ENCODE measurements at regions not wholly inside any gene's neighbourhood (a gene's known extent, or its start where the extent isn't known, plus 50 kb on each side); places are given as distances from the start of the nearest gene placed in this dataset.

GRCh38 chr12:27907766-27908165 is 64.8 kb downstream of the PTHLH start:
- H3K9me3 Mint-ChIP-seq (ENCODE audit: insufficient read depth), result no peaks in the 10 kb centered on the region
- ChIA-PET POLR2A (no interaction called here), CTCF (no interaction called here)
- H3K36me3 Mint-ChIP-seq (ENCODE audit: low read depth), result no peaks in the 10 kb centered on the region
- H3K4me3 Mint-ChIP-seq, result no peak overlapping the region
- no peak overlapping the region for H3K27ac Mint-ChIP-seq
- no peak for DNase-seq
- peaks cover 8% of the 10 kb centered on the region for H3K27me3 Mint-ChIP-seq (ENCODE audit: low read depth)
- H3K4me1 Mint-ChIP-seq (ENCODE audit: low read depth), result no peaks in the 10 kb centered on the region
- no peak for ATAC-seq

GRCh38 chr12:27906658-27907473 is 65.7 kb downstream of the PTHLH start:
- no peaks in the 10 kb centered on the region for H3K9me3 Mint-ChIP-seq (ENCODE audit: insufficient read depth)
- no peaks in the 10 kb centered on the region for H3K4me1 Mint-ChIP-seq (ENCODE audit: low read depth)
- POLR2A ChIA-PET, result no interaction called here
- CTCF ChIA-PET, result no interaction called here
- no peak overlapping the region for H3K4me3 Mint-ChIP-seq
- ATAC-seq (no peak), DNase-seq (no peak)
- no peaks in the 10 kb centered on the region for H3K36me3 Mint-ChIP-seq (ENCODE audit: low read depth)
- no peak overlapping the region for H3K27ac Mint-ChIP-seq
- H3K27me3 Mint-ChIP-seq (ENCODE audit: low read depth), result peaks cover 8% of the 10 kb centered on the region

GRCh38 chr12:27906127-27906500 is 66.4 kb downstream of the PTHLH start:
- Mint-ChIP-seq H3K4me1 (ENCODE audit: low read depth) (no peaks in the 10 kb centered on the region), H3K27me3 (ENCODE audit: low read depth) (peaks cover 5% of the 10 kb centered on the region), H3K27ac (no peak overlapping the region), H3K4me3 (no peak overlapping the region), H3K9me3 (ENCODE audit: insufficient read depth) (no peaks in the 10 kb centered on the region), H3K36me3 (ENCODE audit: low read depth) (no peaks in the 10 kb centered on the region)
- ChIA-PET CTCF (no interaction called here), POLR2A (no interaction called here)
- DNase-seq (no peak), ATAC-seq (no peak)

- Mint-ChIP-seq H3K4me1 (ENCODE audit: low read depth) (no peaks in the 10 kb centered on the region), H3K27ac (no peak overlapping the region), H3K36me3 (ENCODE audit: low read depth) (no peaks in the 10 kb centered on the region), H3K27me3 (ENCODE audit: low read depth) (peaks cover 6% of the 10 kb centered on the region), H3K9me3 (ENCODE audit: insufficient read depth) (no peaks in the 10 kb centered on the region), H3K4me3 (no peak overlapping the region)
- ChIA-PET POLR2A (no interaction called here), CTCF (no interaction called here)
- ATAC-seq, result no peak
- no peak for DNase-seq
These were observed 67.0 kb downstream of the PTHLH start for GRCh38 chr12:27905285-27906126.

- POLR2A ChIA-PET, result no interaction called here
- no peaks in the 10 kb centered on the region for H3K4me1 Mint-ChIP-seq (ENCODE audit: low read depth)
- peaks cover 7% of the 10 kb centered on the region for H3K27me3 Mint-ChIP-seq (ENCODE audit: low read depth)
- no peak for DNase-seq
- no peaks in the 10 kb centered on the region for H3K36me3 Mint-ChIP-seq (ENCODE audit: low read depth)
- H3K27ac Mint-ChIP-seq, result no peak overlapping the region
- ATAC-seq, result no peak
- no peaks in the 10 kb centered on the region for H3K9me3 Mint-ChIP-seq (ENCODE audit: insufficient read depth)
- CTCF ChIA-PET, result no interaction called here
- H3K4me3 Mint-ChIP-seq, result no peak overlapping the region
These were observed 69.9 kb downstream of the PTHLH start for GRCh38 chr12:27902651-27903050.

- H3K4me1 Mint-ChIP-seq (ENCODE audit: low read depth), result no peaks in the 10 kb centered on the region
- H3K4me3 Mint-ChIP-seq, result no peak overlapping the region
- POLR2A ChIA-PET, result no interaction called here
- H3K36me3 Mint-ChIP-seq (ENCODE audit: low read depth), result no peaks in the 10 kb centered on the region
- DNase-seq (no peak), ATAC-seq (no peak)
- H3K27ac Mint-ChIP-seq, result no peak overlapping the region
- CTCF ChIA-PET, result no interaction called here
- peaks cover 7% of the 10 kb centered on the region for H3K27me3 Mint-ChIP-seq (ENCODE audit: low read depth)
- H3K9me3 Mint-ChIP-seq (ENCODE audit: insufficient read depth), result no peaks in the 10 kb centered on the region
These were observed 70.6 kb downstream of the PTHLH start for GRCh38 chr12:27901959-27902358.

GRCh38 chr12:27900920-27901879 is 71.3 kb downstream of the PTHLH start:
- no peak for DNase-seq
- CTCF ChIA-PET, result no interaction called here
- Mint-ChIP-seq H3K27me3 (ENCODE audit: low read depth) (peaks cover 7% of the 10 kb centered on the region), H3K36me3 (ENCODE audit: low read depth) (no peaks in the 10 kb centered on the region), H3K4me1 (ENCODE audit: low read depth) (no peaks in the 10 kb centered on the region), H3K27ac (no peak overlapping the region), H3K9me3 (ENCODE audit: insufficient read depth) (no peaks in the 10 kb centered on the region), H3K4me3 (no peak overlapping the region)
- POLR2A ChIA-PET, result no interaction called here
- ATAC-seq, result no peak

- no peak overlapping the region for H3K27ac Mint-ChIP-seq
- CTCF ChIA-PET, result no interaction called here
- peaks cover 12% of the 10 kb centered on the region for H3K27me3 Mint-ChIP-seq (ENCODE audit: low read depth)
- DNase-seq, result no peak
- no peaks in the 10 kb centered on the region for H3K36me3 Mint-ChIP-seq (ENCODE audit: low read depth)
- H3K4me3 Mint-ChIP-seq, result no peak overlapping the region
- H3K4me1 Mint-ChIP-seq (ENCODE audit: low read depth), result no peaks in the 10 kb centered on the region
- H3K9me3 Mint-ChIP-seq (ENCODE audit: insufficient read depth), result no peaks in the 10 kb centered on the region
- no peak for ATAC-seq
- POLR2A ChIA-PET, result no interaction called here
These were observed 73.3 kb downstream of the PTHLH start for GRCh38 chr12:27899151-27899661.

- no peaks in the 10 kb centered on the region for H3K9me3 Mint-ChIP-seq (ENCODE audit: insufficient read depth)
- ChIA-PET POLR2A (no interaction called here), CTCF (no interaction called here)
- peaks cover 12% of the 10 kb centered on the region for H3K27me3 Mint-ChIP-seq (ENCODE audit: low read depth)
- H3K36me3 Mint-ChIP-seq (ENCODE audit: low read depth), result no peaks in the 10 kb centered on the region
- H3K27ac Mint-ChIP-seq, result no peak overlapping the region
- H3K4me1 Mint-ChIP-seq (ENCODE audit: low read depth), result no peaks in the 10 kb centered on the region
- H3K4me3 Mint-ChIP-seq, result no peak overlapping the region
- ATAC-seq (no peak), DNase-seq (no peak)
These were observed 74.5 kb downstream of the PTHLH start for GRCh38 chr12:27898022-27898421.

- peaks cover 11% of the 10 kb centered on the region for H3K27me3 Mint-ChIP-seq (ENCODE audit: low read depth)
- no peaks in the 10 kb centered on the region for H3K9me3 Mint-ChIP-seq (ENCODE audit: insufficient read depth)
- H3K36me3 Mint-ChIP-seq (ENCODE audit: low read depth), result no peaks in the 10 kb centered on the region
- ChIA-PET POLR2A (no interaction called here), CTCF (no interaction called here)
- DNase-seq (no peak), ATAC-seq (no peak)
- no peaks in the 10 kb centered on the region for H3K4me1 Mint-ChIP-seq (ENCODE audit: low read depth)
- no peak overlapping the region for H3K27ac Mint-ChIP-seq
- no peak overlapping the region for H3K4me3 Mint-ChIP-seq
These were observed 76.0 kb downstream of the PTHLH start for GRCh38 chr12:27896419-27896990.

- Mint-ChIP-seq H3K27ac (no peak overlapping the region), H3K27me3 (ENCODE audit: low read depth) (peaks cover 10% of the 10 kb centered on the region), H3K36me3 (ENCODE audit: low read depth) (no peaks in the 10 kb centered on the region), H3K4me3 (no peak overlapping the region), H3K4me1 (ENCODE audit: low read depth) (no peaks in the 10 kb centered on the region), H3K9me3 (ENCODE audit: insufficient read depth) (no peaks in the 10 kb centered on the region)
- CTCF ChIA-PET, result no interaction called here
- no peak for DNase-seq
- POLR2A ChIA-PET, result no interaction called here
- no peak for ATAC-seq
These were observed 78.2 kb downstream of the PTHLH start for GRCh38 chr12:27894309-27894708.

Measured in activated CD8-positive, alpha-beta T cell treated with anti-CD3 and anti-CD28 coated beads, Interleukin-2, amount 10 ng/mL, durations not matched to agents 7 days and 5 days (primary cell).